ENCODE measurements at regions not wholly inside any gene's neighbourhood (a gene's known extent, or its start where the extent isn't known, plus 50 kb on each side); places are given as distances from the start of the nearest gene placed in this dataset.

- ChIA-PET CTCF (ENCODE audit: partially characterized antibody) (interaction anchor here (1.3 kb wide), 1 partner anchor 360 kb away, joined by 4 read pairs; no protein-coding TSS in a partner anchor), POLR2A (ENCODE audit: partially characterized antibody) (interaction anchor here (0.6 kb wide), 1 partner anchor 25 kb away, joined by 3 read pairs; no protein-coding TSS in a partner anchor)
- no peaks in the 10 kb centered on the region for H3K79me1 ChIP-seq (ENCODE audit: low read depth, low read length)
- no peak overlapping the region for H3K4ac ChIP-seq (replicated peaks; ENCODE audit: insufficient read length, low read depth, low read length)
- H4K91ac ChIP-seq (replicated peaks; ENCODE audit: insufficient read length, low read length) = no peak overlapping the region
- WGBS, 2 experiments (ENCODE audit: extremely low coverage in 1 of 2, insufficient coverage in 1 of 2, insufficient read length in 1 of 2, insufficient replicate concordance in 2 of 2, low coverage in 1 of 2, low lambda C conversion rate in 2 of 2, missing lambda C conversion rate in 1 of 2) = 90% methylated on average over 2 of the region's 2 CpGs; no CpG with 5 or more reads in 1 of the 2 experiments
- H3K18ac ChIP-seq (ENCODE audit: extremely low read depth, low read length) = no peak overlapping the region
- H2BK120ac ChIP-seq (replicated peaks; ENCODE audit: low read depth, low read length) = no peak overlapping the region
- no peak overlapping the region for H3K56ac ChIP-seq (replicated peaks; ENCODE audit: insufficient read length, low read depth, low read length)
- no peak overlapping the region for H2BK5ac ChIP-seq (ENCODE audit: low read depth, low read length)
- H2AFZ ChIP-seq (ENCODE audit: low read length) = no peak overlapping the region
- no peak for TF ChIP-seq NANOG (IDR thresholded peaks at IDR 0.05; ENCODE audit: insufficient read depth, low read depth, low read length, poor library complexity, severe bottlenecking)
- TF ChIP-seq RFX5 (IDR thresholded peaks at IDR 0.05; ENCODE audit: borderline replicate concordance, low read depth, low read length) = no peak
- no peak for TF ChIP-seq BACH1 (IDR thresholded peaks at IDR 0.05; ENCODE audit: low read length)
- no peak overlapping the region for H2AK5ac ChIP-seq (ENCODE audit: low read depth, low read length)
- H3K4me1 ChIP-seq (replicated peaks in 1 of 4; ENCODE audit: control insufficient read depth in 3 of 4, insufficient read depth in 4 of 4, low read length in 3 of 4) = no peaks in the 10 kb centered on the region
- no peak overlapping the region for H3K4me2 ChIP-seq (ENCODE audit: insufficient read depth in 1 of 2, low read depth in 2 of 2, low read length in 2 of 2)
- no peaks in the 10 kb centered on the region for H3K79me2 ChIP-seq (ENCODE audit: control insufficient read depth in 1 of 2, insufficient read depth in 2 of 2, low read length in 2 of 2)
- H2BK12ac ChIP-seq (ENCODE audit: low read depth, low read length) = no peak overlapping the region
- DNase-seq (ENCODE audit: low read depth in 1 of 2, low spot score in 2 of 2) = no peak
- no peaks in the 10 kb centered on the region for H3K36me3 ChIP-seq (ENCODE audit: control insufficient read depth in 2 of 4, insufficient read depth in 4 of 4, low read length in 3 of 4)
- no peaks in the 10 kb centered on the region for H3K23me2 ChIP-seq (ENCODE audit: low read depth, low read length)
- H4K8ac ChIP-seq (ENCODE audit: extremely low read depth, insufficient read depth, low read length) = no peak overlapping the region
- H3K4me3 ChIP-seq (ENCODE audit: extremely low read depth in 1 of 4, insufficient read depth in 2 of 4, low read depth in 3 of 4, low read length in 4 of 4) = no peak overlapping the region
- no peak overlapping the region for H3K27ac ChIP-seq (ENCODE audit: low read depth, low read length)
- H2BK20ac ChIP-seq (ENCODE audit: low read length) = no peak overlapping the region
- no peak overlapping the region for H2BK15ac ChIP-seq (ENCODE audit: low read length)
- H3K23ac ChIP-seq (ENCODE audit: insufficient read length) = no peak overlapping the region
- H3K27me3 ChIP-seq (replicated peaks in 1 of 4; ENCODE audit: control insufficient read depth in 3 of 4, extremely low read depth in 1 of 4, insufficient read depth in 3 of 4, low read length in 3 of 4) = no peaks in the 10 kb centered on the region
- FAIRE-seq = no peak
- H4K20me1 ChIP-seq (replicated peaks in 1 of 2; ENCODE audit: control insufficient read depth in 1 of 2, insufficient read depth in 2 of 2, low read length in 2 of 2) = no peaks in the 10 kb centered on the region
- no peaks in the 10 kb centered on the region for H3K9me3 ChIP-seq (ENCODE audit: insufficient read depth in 2 of 2, low read depth in 1 of 2, low read length in 1 of 2)
- no peak overlapping the region for H4K5ac ChIP-seq (ENCODE audit: insufficient read length, low read depth, low read length)
- no peak overlapping the region for H3K9ac ChIP-seq (replicated peaks in 1 of 4; ENCODE audit: extremely low read depth in 1 of 4, low read depth in 3 of 4, low read length in 3 of 4)
- no peak overlapping the region for H3K14ac ChIP-seq (ENCODE audit: insufficient read length)
These were observed 355.4 kb downstream of the PLPP3 start for GRCh38 chr1:56223968-56224367.
